ENCODE measurements at regions not wholly inside any gene's neighbourhood (a gene's known extent, or its start where the extent isn't known, plus 50 kb on each side); places are given as distances from the start of the nearest gene placed in this dataset.

GRCh38 chr2:186347472-186347871 lies 138.6 kb upstream of the ZC3H15 start:
- ChIA-PET POLR2A (no interaction called here), CTCF (no interaction called here)
- Histone ChIP-seq H3K9me3 (replicated peaks; ENCODE audit: control insufficient read depth, insufficient read depth, low read length) (no peaks in the 10 kb centered on the region), H2AFZ (ENCODE audit: low read depth, low read length) (no peak overlapping the region), H3K4me2 (ENCODE audit: insufficient read depth, low read length) (no peak overlapping the region), H3K4me1 (ENCODE audit: control insufficient read depth, extremely low read depth, insufficient read depth, low read length) (peaks cover 13% of the 10 kb centered on the region), H3K9ac (replicated peaks; ENCODE audit: extremely low read depth, insufficient read depth, low read length) (no peak overlapping the region), H3K4me3 (replicated peaks in 1 of 3; ENCODE audit: insufficient read depth in 1 of 3, low read depth in 1 of 3, low read length in 3 of 3) (no peak overlapping the region), H3K79me2 (ENCODE audit: control insufficient read depth, insufficient read depth, low read length) (no peaks in the 10 kb centered on the region), H3K27ac (ENCODE audit: insufficient read depth, low read depth, low read length) (no peak overlapping the region), H3K27me3 (ENCODE audit: control insufficient read depth in 2 of 2, insufficient read depth in 2 of 2, low read length in 2 of 2) (no peaks in the 10 kb centered on the region), H4K20me1 (replicated peaks; ENCODE audit: control insufficient read depth, extremely low read depth, insufficient read depth, low read length) (no peaks in the 10 kb centered on the region), H3K9me1 (replicated peaks; ENCODE audit: control insufficient read depth, extremely low read depth, insufficient read depth, low read length) (no peaks in the 10 kb centered on the region), H3K36me3 (ENCODE audit: control insufficient read depth in 2 of 2, extremely low read depth in 1 of 2, insufficient read depth in 2 of 2, low read length in 2 of 2) (no peaks in the 10 kb centered on the region)
- peak; percentile 44 for DNase-seq (ENCODE audit: low read depth, low spot score)
- no peak for FAIRE-seq
- intact Hi-C loops (cut with micrococcal nuclease), result no loop called here
- BruUV-seq (replicated peaks), result no TSS peak
- dilution Hi-C loops (cut with MboI; ENCODE audit: extremely low pct_ligation_motif_present, low sequenced_read_pairs), result no loop called here
- TF ChIP-seq GATA2 (IDR thresholded peaks at IDR 0.05; ENCODE audit: insufficient read depth, insufficient read length, low read depth, low read length) (no peak), MYC (IDR thresholded peaks at IDR 0.05; ENCODE audit: low read depth, low read length) (no peak), CTCF (IDR thresholded peaks at IDR 0.05; ENCODE audit: extremely low read depth in 1 of 2, insufficient read depth in 1 of 2, low read depth in 1 of 2, low read length in 2 of 2) (no peak), JUN (IDR thresholded peaks at IDR 0.05; ENCODE audit: borderline replicate concordance, insufficient read depth, insufficient read length, low read depth) (peak; percentile 32), MAX (IDR thresholded peaks at IDR 0.05; ENCODE audit: insufficient read depth, insufficient read length) (no peak), POLR2AphosphoS5 (IDR thresholded peaks at IDR 0.05; ENCODE audit: insufficient read depth, low read depth, low read length) (no peak), FOS (IDR thresholded peaks at IDR 0.05; ENCODE audit: borderline replicate concordance, insufficient read depth, low read length) (peak; percentile 45), POLR2A (IDR thresholded peaks at IDR 0.05; ENCODE audit: low read depth, low read length) (no peak), EZH2 (IDR thresholded peaks at IDR 0.05; ENCODE audit: borderline replicate concordance, low read depth, low read length, severe bottlenecking) (no peak)

Measured in endothelial cell of umbilical vein (primary cell).